NCI-H146 (cell line): ENCODE measurements at regions not wholly inside any gene's neighbourhood (a gene's known extent, or its start where the extent isn't known, plus 50 kb on each side); places are given as distances from the start of the nearest gene placed in this dataset.
"Not testable (repeated sequence)": the region's sequence is repeated elsewhere in the genome, so short reads cannot be mapped to it uniquely, and the experiment has no call there.

Source experiments
- DNase-seq: peaks from one replicate; lab custom pipeline; 2025; lab: John Stamatoyannopoulos, UW

GRCh38 chr2:111474198-111474705, 353.5 kb downstream of the BCL2L11 start:
- not testable (repeated sequence) for DNase-seq

- not testable (repeated sequence) for DNase-seq
Observed at GRCh38 chr2:111478335-111478734, 357.6 kb downstream of the BCL2L11 start.

- not testable (repeated sequence) for DNase-seq
Observed at GRCh38 chr2:111478871-111479318, 358.2 kb downstream of the BCL2L11 start.

- DNase-seq: not testable (repeated sequence)
Observed at GRCh38 chr2:111480016-111480625, 359.4 kb downstream of the BCL2L11 start.

GRCh38 chr2:111480633-111481032, 359.9 kb downstream of the BCL2L11 start:
- DNase-seq: not testable (repeated sequence)

- DNase-seq: not testable (repeated sequence)
Observed at GRCh38 chr2:111481219-111481618, 360.5 kb downstream of the BCL2L11 start.

GRCh38 chr2:111482987-111483679, 362.4 kb downstream of the BCL2L11 start:
- DNase-seq: not testable (repeated sequence)

- not testable (repeated sequence) for DNase-seq
Observed at GRCh38 chr2:111484097-111484496, 363.4 kb downstream of the BCL2L11 start.

- not testable (repeated sequence) for DNase-seq
Observed at GRCh38 chr2:111485895-111486294, 365.2 kb downstream of the BCL2L11 start.

GRCh38 chr2:111488451-111488850, 367.7 kb downstream of the BCL2L11 start:
- DNase-seq: not testable (repeated sequence)

- not testable (repeated sequence) for DNase-seq
Observed at GRCh38 chr2:111489460-111489859, 368.7 kb downstream of the BCL2L11 start.

GRCh38 chr2:111491181-111491580, 370.5 kb downstream of the BCL2L11 start:
- DNase-seq: not testable (repeated sequence)

GRCh38 chr2:111491614-111492013, 370.9 kb downstream of the BCL2L11 start:
- DNase-seq: not testable (repeated sequence)

- not testable (repeated sequence) for DNase-seq
Observed at GRCh38 chr2:111492995-111493719, 372.4 kb downstream of the BCL2L11 start.

- not testable (repeated sequence) for DNase-seq
Observed at GRCh38 chr2:111493720-111494078, 373.0 kb downstream of the BCL2L11 start.

- DNase-seq: not testable (repeated sequence)
Observed at GRCh38 chr2:111494288-111494980, 373.7 kb downstream of the BCL2L11 start.

GRCh38 chr2:111494981-111495315, 374.2 kb downstream of the BCL2L11 start:
- not testable (repeated sequence) for DNase-seq

- DNase-seq: not testable (repeated sequence)
Observed at GRCh38 chr2:111495636-111496035, 374.9 kb downstream of the BCL2L11 start.

- not testable (repeated sequence) for DNase-seq
Observed at GRCh38 chr2:111496176-111496575, 375.5 kb downstream of the BCL2L11 start.

GRCh38 chr2:111496860-111497259, 376.1 kb downstream of the BCL2L11 start:
- not testable (repeated sequence) for DNase-seq

GRCh38 chr2:111497270-111497669, 376.6 kb downstream of the BCL2L11 start:
- not testable (repeated sequence) for DNase-seq

GRCh38 chr2:111500536-111501062, 379.9 kb downstream of the BCL2L11 start:
- not testable (repeated sequence) for DNase-seq
